ENCODE measurements at regions not wholly inside any gene's neighbourhood (a gene's known extent, or its start where the extent isn't known, plus 50 kb on each side); places are given as distances from the start of the nearest gene placed in this dataset.

- no peak overlapping the region for H3K4me3 Mint-ChIP-seq
- no peak overlapping the region for H3K27ac Mint-ChIP-seq
- DNase-seq (ENCODE audit: low spot score in 2 of 2) = no peak
Observed at GRCh38 chr12:69019082-69019481, 86.1 kb upstream of the CPM start.

GRCh38 chr12:69019910-69020309 is 86.9 kb upstream of the CPM start:
- H3K4me3 Mint-ChIP-seq = no peak overlapping the region
- no peaks in the 10 kb centered on the region for H3K4me1 Mint-ChIP-seq
- no peaks in the 10 kb centered on the region for H3K36me3 Mint-ChIP-seq
- peaks cover 9% of the 10 kb centered on the region for H3K27me3 Mint-ChIP-seq
- peaks cover 4% of the 10 kb centered on the region for H3K9me3 Mint-ChIP-seq
- H3K27ac Mint-ChIP-seq = no peak overlapping the region
- DNase-seq (ENCODE audit: low spot score in 2 of 2) (no peak), ATAC-seq (ENCODE audit: low read depth) (no peak)

More at GRCh38 chr12:69019082-69019481, 86.1 kb upstream of the CPM start:
- Mint-ChIP-seq H3K9me3 (peaks cover 4% of the 10 kb centered on the region), H3K36me3 (no peaks in the 10 kb centered on the region), H3K27me3 (peaks cover 9% of the 10 kb centered on the region), H3K4me1 (no peaks in the 10 kb centered on the region)
- no peak for ATAC-seq (ENCODE audit: low read depth)

GRCh38 chr12:69022674-69023073 is 89.7 kb upstream of the CPM start:
- Mint-ChIP-seq H3K27me3 (peaks cover 4% of the 10 kb centered on the region), H3K9me3 (peaks cover 4% of the 10 kb centered on the region), H3K36me3 (no peaks in the 10 kb centered on the region), H3K27ac (no peak overlapping the region), H3K4me3 (no peak overlapping the region), H3K4me1 (peaks cover 2% of the 10 kb centered on the region)
- DNase-seq (ENCODE audit: low spot score in 2 of 2) (no peak), ATAC-seq (ENCODE audit: low read depth) (no peak)

- H3K4me1 Mint-ChIP-seq = peaks cover 2% of the 10 kb centered on the region
- H3K4me3 Mint-ChIP-seq = no peak overlapping the region
- H3K27ac Mint-ChIP-seq = no peak overlapping the region
- peaks cover 1% of the 10 kb centered on the region for H3K27me3 Mint-ChIP-seq
- peaks cover 4% of the 10 kb centered on the region for H3K9me3 Mint-ChIP-seq
- H3K36me3 Mint-ChIP-seq = no peaks in the 10 kb centered on the region
- ATAC-seq (ENCODE audit: low read depth) (no peak), DNase-seq (ENCODE audit: low spot score in 2 of 2) (no peak)
Observed at GRCh38 chr12:69023840-69024239, 90.9 kb upstream of the CPM start.

DNA sequence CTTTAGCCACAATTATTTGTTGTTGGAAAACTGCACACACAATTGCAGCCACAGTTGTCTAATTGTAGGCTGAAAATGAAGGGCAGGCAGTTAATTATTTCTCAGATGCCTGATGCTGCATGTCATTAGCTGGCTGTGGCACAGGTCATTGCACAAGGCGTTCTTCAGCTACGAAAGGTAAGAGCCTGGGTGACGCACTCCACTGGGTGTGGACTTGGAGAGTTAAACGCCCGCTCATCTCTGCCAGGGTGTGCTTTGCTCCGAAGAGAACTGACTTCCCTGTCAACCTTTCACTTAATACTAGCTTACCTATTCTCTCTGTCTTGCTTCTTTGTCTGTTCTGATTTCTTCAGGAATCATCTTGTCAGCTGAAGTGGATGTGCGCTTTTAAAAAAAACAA is 91.4 kb upstream of the CPM start:
- Mint-ChIP-seq H3K36me3 (no peaks in the 10 kb centered on the region), H3K9me3 (peaks cover 4% of the 10 kb centered on the region), H3K27me3 (peaks cover 1% of the 10 kb centered on the region), H3K4me1 (peaks cover 2% of the 10 kb centered on the region), H3K27ac (no peak overlapping the region), H3K4me3 (no peak overlapping the region)
- no peak for DNase-seq (ENCODE audit: low spot score in 2 of 2)
- ATAC-seq (ENCODE audit: low read depth) = no peak

- Mint-ChIP-seq H3K27ac (no peak overlapping the region), H3K4me1 (peaks cover 2% of the 10 kb centered on the region), H3K27me3 (peaks cover 1% of the 10 kb centered on the region), H3K4me3 (no peak overlapping the region), H3K9me3 (peaks cover 4% of the 10 kb centered on the region), H3K36me3 (no peaks in the 10 kb centered on the region)
- ATAC-seq (ENCODE audit: low read depth) (no peak), DNase-seq (ENCODE audit: low spot score in 2 of 2) (no peak)
Observed at GRCh38 chr12:69024907-69025306, 91.9 kb upstream of the CPM start.

DNA sequence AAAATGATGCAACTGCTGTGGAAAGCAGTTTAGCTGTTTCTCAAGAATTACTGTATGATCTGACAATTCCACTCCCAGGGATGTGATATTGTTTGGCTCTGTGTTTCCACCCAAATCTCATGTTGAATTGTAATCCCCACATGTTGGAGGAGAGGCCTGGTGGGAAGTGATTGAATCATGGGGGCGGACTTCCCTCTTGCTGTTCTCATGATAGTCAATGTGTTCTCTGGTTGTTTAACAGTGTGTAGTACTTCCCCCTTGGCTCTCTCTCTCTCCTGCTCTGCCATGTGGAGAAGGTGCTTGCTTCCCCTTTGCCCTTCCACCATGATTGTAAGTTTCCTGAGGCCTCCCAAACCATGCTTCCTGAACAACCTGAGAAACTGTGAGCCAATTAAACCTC is 93.4 kb upstream of the CPM start:
- H3K36me3 Mint-ChIP-seq = no peaks in the 10 kb centered on the region
- no peak for ATAC-seq (ENCODE audit: low read depth)
- H3K4me3 Mint-ChIP-seq = no peak overlapping the region
- no peaks in the 10 kb centered on the region for H3K9me3 Mint-ChIP-seq
- peaks cover 2% of the 10 kb centered on the region for H3K4me1 Mint-ChIP-seq
- no peak overlapping the region for H3K27ac Mint-ChIP-seq
- DNase-seq (ENCODE audit: low spot score in 2 of 2) = no peak
- H3K27me3 Mint-ChIP-seq = peaks cover 1% of the 10 kb centered on the region

GRCh38 chr12:69027411-69027881 is 94.5 kb upstream of the CPM start:
- H3K27me3 Mint-ChIP-seq = peaks cover 1% of the 10 kb centered on the region
- DNase-seq (ENCODE audit: low spot score in 2 of 2) (no peak), ATAC-seq (ENCODE audit: low read depth) (no peak)
- H3K4me1 Mint-ChIP-seq = peaks cover 2% of the 10 kb centered on the region
- no peaks in the 10 kb centered on the region for H3K36me3 Mint-ChIP-seq
- no peaks in the 10 kb centered on the region for H3K9me3 Mint-ChIP-seq
- H3K4me3 Mint-ChIP-seq = no peak overlapping the region
- H3K27ac Mint-ChIP-seq = no peak overlapping the region

DNA sequence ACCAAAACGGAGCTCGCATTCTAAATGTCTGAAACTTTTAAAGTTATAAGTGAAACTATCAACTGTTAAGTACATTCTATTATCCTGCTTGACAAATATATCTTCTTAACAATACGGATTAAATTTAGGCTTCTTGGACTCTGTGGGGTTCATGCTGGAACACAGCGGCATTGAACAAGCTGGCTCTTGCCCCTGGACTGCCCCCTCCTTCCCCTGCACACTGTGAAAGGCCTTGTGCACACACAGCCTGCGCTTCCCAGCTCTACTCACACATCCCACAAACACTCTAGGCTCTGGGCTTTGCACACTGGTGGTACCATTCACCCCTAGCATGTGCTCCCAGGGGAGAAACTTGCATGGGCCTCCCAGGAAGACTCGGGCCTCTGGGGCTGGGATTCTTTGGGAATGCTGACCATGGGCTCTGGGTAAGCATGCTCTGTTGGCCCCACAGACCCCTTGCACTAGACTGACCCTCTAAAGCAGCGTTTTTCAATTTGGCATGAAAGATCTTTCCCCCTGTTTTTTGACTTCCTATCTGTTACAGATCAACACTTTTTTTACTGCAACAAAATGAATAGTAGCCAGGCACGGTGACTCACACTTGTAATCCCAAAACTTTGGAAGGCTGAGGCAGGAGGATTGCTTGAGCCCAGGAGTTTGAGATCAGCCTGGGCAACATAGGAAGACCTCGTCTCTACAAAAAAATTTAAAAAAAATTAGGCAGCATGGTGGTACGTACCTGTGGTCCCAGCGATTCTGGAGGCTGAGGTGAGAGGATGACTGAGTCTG is 96.2 kb upstream of the CPM start:
- no peak for DNase-seq (ENCODE audit: low spot score in 2 of 2)
- Mint-ChIP-seq H3K27me3 (peaks cover 3% of the 10 kb centered on the region), H3K27ac (no peak overlapping the region), H3K4me1 (peaks cover 2% of the 10 kb centered on the region), H3K36me3 (no peaks in the 10 kb centered on the region), H3K9me3 (no peaks in the 10 kb centered on the region), H3K4me3 (no peak overlapping the region)
- ATAC-seq (ENCODE audit: low read depth) = no peak

- Mint-ChIP-seq H3K4me3 (no peak overlapping the region), H3K27me3 (peaks cover 3% of the 10 kb centered on the region), H3K27ac (no peak overlapping the region), H3K9me3 (no peaks in the 10 kb centered on the region), H3K4me1 (peaks cover 2% of the 10 kb centered on the region), H3K36me3 (no peaks in the 10 kb centered on the region)
- ATAC-seq (ENCODE audit: low read depth) (no peak), DNase-seq (ENCODE audit: low spot score in 2 of 2) (no peak)
Observed at GRCh38 chr12:69030321-69030720, 97.3 kb upstream of the CPM start.

GRCh38 chr12:69036533-69036932 is 103.6 kb upstream of the CPM start:
- no peak for ATAC-seq (ENCODE audit: low read depth)
- DNase-seq (ENCODE audit: low spot score in 2 of 2) = no peak
- no peaks in the 10 kb centered on the region for H3K36me3 Mint-ChIP-seq
- H3K27ac Mint-ChIP-seq = no peak overlapping the region
- no peak overlapping the region for H3K4me3 Mint-ChIP-seq
- no peaks in the 10 kb centered on the region for H3K9me3 Mint-ChIP-seq
- peaks cover 1% of the 10 kb centered on the region for H3K27me3 Mint-ChIP-seq
- H3K4me1 Mint-ChIP-seq = no peaks in the 10 kb centered on the region

GRCh38 chr12:69036999-69037398 is 104.0 kb upstream of the CPM start:
- Mint-ChIP-seq H3K9me3 (no peaks in the 10 kb centered on the region), H3K36me3 (no peaks in the 10 kb centered on the region), H3K27ac (no peak overlapping the region), H3K4me1 (no peaks in the 10 kb centered on the region), H3K27me3 (peaks cover 1% of the 10 kb centered on the region), H3K4me3 (no peak overlapping the region)
- no peak for DNase-seq (ENCODE audit: low spot score in 2 of 2)
- no peak for ATAC-seq (ENCODE audit: low read depth)

DNA sequence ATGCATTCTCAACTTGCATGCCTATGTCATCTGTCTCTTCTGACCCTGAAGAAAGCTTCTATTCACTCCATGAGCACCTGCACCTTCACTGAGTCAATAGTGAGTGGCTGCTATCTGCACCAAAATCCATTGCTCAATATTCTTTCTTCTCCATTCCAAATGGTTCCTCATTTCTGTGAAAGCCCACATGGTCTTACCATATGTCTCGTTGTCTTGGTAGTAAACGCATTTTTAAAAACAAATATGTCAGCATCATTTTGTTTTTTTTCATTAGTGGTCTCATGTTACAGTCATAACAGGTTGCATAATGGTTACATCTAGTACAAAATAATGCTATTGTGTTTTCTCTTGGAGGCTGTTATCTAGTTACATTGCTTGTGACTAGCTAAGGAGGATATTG is 106.9 kb upstream of the CPM start:
- Mint-ChIP-seq H3K9me3 (no peaks in the 10 kb centered on the region), H3K27ac (no peak overlapping the region), H3K36me3 (no peaks in the 10 kb centered on the region), H3K27me3 (no peaks in the 10 kb centered on the region), H3K4me3 (no peak overlapping the region), H3K4me1 (no peaks in the 10 kb centered on the region)
- DNase-seq (ENCODE audit: low spot score in 2 of 2) (no peak), ATAC-seq (ENCODE audit: low read depth) (no peak)

GRCh38 chr12:69042557-69042956 is 109.6 kb upstream of the CPM start:
- no peak overlapping the region for H3K4me3 Mint-ChIP-seq
- peaks cover 4% of the 10 kb centered on the region for H3K27me3 Mint-ChIP-seq
- H3K27ac Mint-ChIP-seq = no peak overlapping the region
- no peaks in the 10 kb centered on the region for H3K9me3 Mint-ChIP-seq
- DNase-seq (ENCODE audit: low spot score in 2 of 2) (no peak), ATAC-seq (ENCODE audit: low read depth) (no peak)
- no peaks in the 10 kb centered on the region for H3K36me3 Mint-ChIP-seq
- H3K4me1 Mint-ChIP-seq = no peaks in the 10 kb centered on the region

DNA sequence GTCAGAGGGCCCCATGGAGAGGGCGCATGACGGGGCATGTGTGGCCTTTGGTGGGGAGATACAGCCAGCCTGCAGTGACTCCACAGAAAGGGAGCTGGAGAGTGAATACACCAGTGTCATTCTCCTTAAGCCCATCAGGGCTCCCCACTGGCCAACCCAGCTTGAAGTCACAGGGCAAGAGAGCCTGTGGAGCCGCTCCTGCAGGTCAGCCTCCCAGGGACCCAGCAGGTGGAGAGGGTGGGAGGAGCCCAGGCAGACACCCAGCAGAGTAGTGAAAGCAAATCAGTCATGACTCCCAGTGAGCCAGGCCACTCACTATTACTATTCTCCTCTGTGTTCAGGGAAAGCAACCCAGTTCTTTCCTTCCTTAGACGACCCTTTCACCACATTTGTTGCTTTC is 110.0 kb upstream of the CPM start:
- Mint-ChIP-seq H3K27me3 (peaks cover 4% of the 10 kb centered on the region), H3K36me3 (no peaks in the 10 kb centered on the region), H3K9me3 (no peaks in the 10 kb centered on the region), H3K27ac (no peak overlapping the region), H3K4me1 (no peaks in the 10 kb centered on the region), H3K4me3 (no peak overlapping the region)
- ATAC-seq (ENCODE audit: low read depth) (no peak), DNase-seq (ENCODE audit: low spot score in 2 of 2) (no peak)
